ENCODE measurements at regions not wholly inside any gene's neighbourhood (a gene's known extent, or its start where the extent isn't known, plus 50 kb on each side); places are given as distances from the start of the nearest gene placed in this dataset.

GRCh38 chr4:124907881-124908280 is 195.3 kb upstream of the ANKRD50 start:
- TF ChIP-seq CTCF (conservative IDR thresholded peaks at IDR 0.05) (no peak), ZFX (IDR thresholded peaks at IDR 0.05) (no peak)
